CD4-positive, CD25-positive, alpha-beta regulatory T cell (primary cell): ENCODE measurements at regions not wholly inside any gene's neighbourhood (a gene's known extent, or its start where the extent isn't known, plus 50 kb on each side); places are given as distances from the start of the nearest gene placed in this dataset.

Experiments
- ATAC-seq, 2 donors: fragments of 150-1000 bp; cut with Tn5 transposase; one replicate each; pipeline ENCODE4 v1.10.0; 2021; ENCODE audit warnings: low read depth in 2 of 2, moderate number of reproducible peaks in 2 of 2, moderate library complexity in 1 of 2
- DNase-seq, 3 donors: peaks; one replicate each; pipeline versions ENCODE4 v3.0.0 to v3.0.0-alpha.2; 2012 to 2022; ENCODE audit warnings: mixed read lengths in 1 of 3
- H3K27ac ChIP-seq: one replicate; pipeline ENCODE4 v1.7.0; 2013; ENCODE audit warnings: mild to moderate bottlenecking, low read length; ENCODE audit not compliant: insufficient read depth, poor library complexity, severe bottlenecking
- H3K27me3 ChIP-seq: one replicate; pipeline ENCODE4 v1.7.0; 2013; ENCODE audit warnings: low read length; ENCODE audit not compliant: control insufficient read depth, insufficient read depth
- H3K36me3 ChIP-seq: one replicate; pipeline ENCODE4 v1.7.0; 2013; ENCODE audit warnings: mild to moderate bottlenecking, low read length, moderate library complexity; ENCODE audit not compliant: control insufficient read depth, insufficient read depth
- H3K4me1 ChIP-seq: 2 replicates; pipeline ENCODE4 v1.7.0; 2013; ENCODE audit warnings: mild to moderate bottlenecking, low read length; ENCODE audit not compliant: insufficient read depth, control insufficient read depth, poor library complexity, severe bottlenecking
- H3K4me3 ChIP-seq: one replicate; pipeline ENCODE4 v1.7.0; 2013; ENCODE audit warnings: low read depth, mild to moderate bottlenecking, low read length, moderate library complexity
- H3K9me3 ChIP-seq, 2 experiments: 1 replicate in 1 of 2; 2 replicates in 1 of 2; pipeline ENCODE4 v1.7.0; 2013; ENCODE audit warnings: low read length in 2 of 2, mild to moderate bottlenecking in 1 of 2, moderate library complexity in 1 of 2; ENCODE audit not compliant: control insufficient read depth in 2 of 2
- H3K27ac Mint-ChIP-seq, 3 donors: one replicate each; pipeline ENCODE4 v1.8.0; 2020 to 2022; ENCODE audit warnings: mild to moderate bottlenecking in 3 of 3, mixed read lengths in 3 of 3, moderate library complexity in 2 of 3
- H3K27me3 Mint-ChIP-seq: one replicate; pipeline ENCODE4 v1.8.0; 2022; ENCODE audit warnings: mild to moderate bottlenecking, mixed read lengths
- H3K36me3 Mint-ChIP-seq: one replicate; pipeline ENCODE4 v1.8.0; 2020; ENCODE audit warnings: mixed read lengths
- H3K4me1 Mint-ChIP-seq, 4 donors: one replicate each; pipeline ENCODE4 v1.8.0; 2020 to 2022; ENCODE audit warnings: mixed read lengths in 4 of 4, mild to moderate bottlenecking in 1 of 4
- H3K4me3 Mint-ChIP-seq, 4 donors: one replicate each; pipeline ENCODE4 v1.8.0; 2020 to 2022; ENCODE audit warnings: mild to moderate bottlenecking in 4 of 4, mixed read lengths in 4 of 4, moderate library complexity in 3 of 4
- H3K9me3 Mint-ChIP-seq, 7 donors: one replicate each; pipeline ENCODE4 v1.8.0; 2020 to 2022; ENCODE audit warnings: mixed read lengths in 7 of 7, mild to moderate bottlenecking in 3 of 7, moderate library complexity in 2 of 7

DNA sequence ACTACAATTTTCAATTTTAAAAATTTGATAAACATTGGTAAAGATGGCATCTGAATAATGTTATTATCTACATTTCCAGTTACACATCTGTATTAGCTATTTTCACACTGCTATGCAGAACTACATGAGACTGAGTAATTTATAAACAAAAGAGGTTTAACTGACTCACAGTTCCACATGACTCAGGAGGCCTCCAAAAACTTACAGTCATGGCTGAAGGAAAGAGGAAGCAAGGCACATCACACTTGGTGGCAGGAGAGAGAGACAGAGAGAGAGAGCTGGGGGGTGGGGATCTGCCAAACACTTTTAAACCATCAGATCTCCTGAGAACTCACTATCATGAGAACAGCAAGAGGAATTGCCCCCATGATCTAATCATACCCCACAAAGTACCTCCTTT, 850.0 kb downstream of the LTN1 start:
- H3K27ac Mint-ChIP-seq: no peak overlapping the region
- H3K4me3 Mint-ChIP-seq: no peak overlapping the region
- ATAC-seq: no peak
- Histone ChIP-seq H3K9me3 (no peaks in the 10 kb centered on the region), H3K36me3 (no peaks in the 10 kb centered on the region), H3K4me3 (no peak overlapping the region), H3K4me1 (no peaks in the 10 kb centered on the region), H3K27ac (no peak overlapping the region), H3K27me3 (no peaks in the 10 kb centered on the region)
- H3K27me3 Mint-ChIP-seq: no peaks in the 10 kb centered on the region
- H3K4me1 Mint-ChIP-seq: no peaks in the 10 kb centered on the region
- H3K36me3 Mint-ChIP-seq: no peaks in the 10 kb centered on the region
- H3K9me3 Mint-ChIP-seq: peaks cover 0 to 6% (median 2%) of the 10 kb centered on the region in 7 donors
- DNase-seq: no peak

DNA sequence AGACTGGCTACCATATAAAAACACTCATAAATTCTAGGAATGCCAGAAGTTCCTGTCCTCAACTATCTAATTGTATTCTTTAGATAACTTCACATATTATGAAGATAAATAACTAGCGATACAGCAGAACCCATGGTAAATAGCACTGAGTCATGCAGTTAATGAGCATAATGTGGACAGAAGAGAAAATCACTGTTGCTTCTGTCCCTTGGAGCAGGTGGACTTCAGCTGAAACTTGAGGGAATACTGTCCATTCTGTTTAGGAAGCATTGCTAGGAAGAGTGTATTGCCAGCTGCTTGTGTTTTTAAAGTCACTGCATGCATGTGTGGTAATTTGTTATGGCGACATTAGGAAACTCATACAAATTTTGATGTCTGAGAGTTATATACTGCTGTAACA, 854.4 kb downstream of the LTN1 start:
- Histone ChIP-seq H3K4me1 (no peaks in the 10 kb centered on the region), H3K9me3 (peaks cover 0 to 1% of the 10 kb centered on the region in 2 experiments), H3K27me3 (no peaks in the 10 kb centered on the region), H3K4me3 (no peak overlapping the region), H3K27ac (no peak overlapping the region), H3K36me3 (no peaks in the 10 kb centered on the region)
- H3K9me3 Mint-ChIP-seq: peaks cover 0 to 6% (median 3%) of the 10 kb centered on the region in 7 donors
- no peaks in the 10 kb centered on the region for H3K27me3 Mint-ChIP-seq
- no peak overlapping the region for H3K4me3 Mint-ChIP-seq
- DNase-seq: no peak
- ATAC-seq: no peak
- no peaks in the 10 kb centered on the region for H3K36me3 Mint-ChIP-seq
- no peak overlapping the region for H3K27ac Mint-ChIP-seq
- H3K4me1 Mint-ChIP-seq: no peaks in the 10 kb centered on the region

DNA sequence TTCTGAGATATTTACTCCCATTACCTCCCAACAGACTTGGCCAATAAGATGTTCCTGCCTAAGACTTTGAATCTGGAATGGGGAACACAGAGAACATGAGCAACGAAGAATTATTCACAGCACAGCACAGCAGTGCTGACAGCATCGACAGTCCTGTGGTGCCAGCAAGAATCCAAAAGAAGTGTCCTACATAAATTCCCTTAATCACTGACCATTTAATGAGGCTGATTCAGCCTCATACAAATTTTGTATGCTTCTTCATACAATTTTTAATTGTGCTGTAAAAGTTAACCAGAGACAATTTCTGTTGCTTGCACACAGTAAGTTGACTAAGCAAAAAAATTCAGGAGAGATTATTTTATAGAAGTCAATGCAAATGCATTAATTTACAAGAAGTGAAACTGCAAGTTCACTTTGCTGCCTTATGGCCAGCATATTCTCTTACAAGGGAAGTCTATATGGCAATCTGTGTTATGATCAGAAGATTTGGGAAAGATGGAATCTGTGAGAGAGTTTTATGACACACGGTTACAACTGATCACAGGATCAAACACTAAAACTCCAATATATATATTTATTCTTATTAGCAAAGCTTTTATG, 855.9 kb downstream of the LTN1 start:
- no peaks in the 10 kb centered on the region for H3K27me3 ChIP-seq
- H3K9me3 ChIP-seq: peaks cover 1 to 8% of the 10 kb centered on the region in 2 experiments
- DNase-seq: no peak
- H3K36me3 ChIP-seq: no peaks in the 10 kb centered on the region
- H3K4me1 ChIP-seq: no peaks in the 10 kb centered on the region
- ATAC-seq: no peak
- no peak overlapping the region for H3K27ac Mint-ChIP-seq
- no peaks in the 10 kb centered on the region for H3K36me3 Mint-ChIP-seq
- H3K4me3 Mint-ChIP-seq: no peak overlapping the region
- H3K9me3 Mint-ChIP-seq: peaks cover 0 to 12% (median 5%) of the 10 kb centered on the region in 7 donors
- H3K27me3 Mint-ChIP-seq: no peaks in the 10 kb centered on the region
- H3K4me3 ChIP-seq: no peak overlapping the region
- no peaks in the 10 kb centered on the region for H3K4me1 Mint-ChIP-seq
- no peak overlapping the region for H3K27ac ChIP-seq

DNA sequence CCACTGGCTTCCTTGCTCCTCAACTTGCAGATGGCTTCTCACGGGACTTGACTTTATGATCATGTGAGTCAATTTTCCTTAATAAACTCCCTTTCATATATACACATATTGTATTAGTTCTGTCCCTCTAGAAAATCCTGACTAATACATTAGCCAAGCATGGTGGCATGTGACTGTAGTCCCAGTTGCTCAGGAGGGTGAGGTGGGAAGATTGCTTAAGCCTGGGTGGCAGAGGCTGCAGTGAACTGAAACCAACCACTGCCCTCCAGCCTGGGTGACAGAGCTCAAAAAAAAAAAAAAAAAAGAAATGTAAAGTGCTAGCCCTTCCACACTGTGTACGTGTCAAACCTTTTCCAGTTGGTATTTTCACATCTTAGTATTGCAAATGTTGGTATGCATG, 857.0 kb downstream of the LTN1 start:
- Mint-ChIP-seq H3K27ac (no peak overlapping the region), H3K4me1 (no peaks in the 10 kb centered on the region), H3K4me3 (no peak overlapping the region), H3K9me3 (peaks cover 0 to 15% (median 5%) of the 10 kb centered on the region in 7 donors), H3K36me3 (no peaks in the 10 kb centered on the region), H3K27me3 (no peaks in the 10 kb centered on the region)
- Histone ChIP-seq H3K4me1 (no peaks in the 10 kb centered on the region), H3K27ac (no peak overlapping the region), H3K36me3 (no peaks in the 10 kb centered on the region), H3K4me3 (no peak overlapping the region), H3K9me3 (peaks cover 1 to 16% of the 10 kb centered on the region in 2 experiments), H3K27me3 (no peaks in the 10 kb centered on the region)
- no peak for DNase-seq
- ATAC-seq: no peak

DNA sequence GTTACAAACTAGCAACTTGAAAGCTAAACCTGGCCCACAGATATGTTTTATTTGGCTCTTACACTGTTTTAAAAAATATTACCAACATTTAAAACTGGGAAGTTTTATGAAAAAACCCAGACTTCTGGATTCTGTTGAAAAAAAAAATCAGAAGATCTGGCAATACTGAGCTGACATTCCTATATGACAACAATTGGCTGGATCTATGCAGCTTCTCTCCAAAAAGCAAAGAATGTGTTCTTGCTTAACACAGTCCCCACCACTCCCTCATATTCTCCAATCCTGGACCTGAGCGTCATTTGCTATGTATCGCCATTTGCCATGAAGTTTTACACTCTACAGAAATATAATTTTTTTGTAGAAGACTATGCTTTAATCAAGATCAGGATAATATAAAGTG, 859.6 kb downstream of the LTN1 start:
- Histone ChIP-seq H3K27me3 (no peaks in the 10 kb centered on the region), H3K4me3 (no peak overlapping the region), H3K4me1 (no peaks in the 10 kb centered on the region), H3K9me3 (peaks cover 1 to 16% of the 10 kb centered on the region in 2 experiments), H3K36me3 (no peaks in the 10 kb centered on the region), H3K27ac (no peak overlapping the region)
- ATAC-seq (no peak), DNase-seq (no peak)
- Mint-ChIP-seq H3K27me3 (no peaks in the 10 kb centered on the region), H3K36me3 (no peaks in the 10 kb centered on the region), H3K9me3 (peaks cover 0 to 16% (median 2%) of the 10 kb centered on the region in 7 donors), H3K4me1 (no peaks in the 10 kb centered on the region), H3K27ac (no peak overlapping the region), H3K4me3 (no peak overlapping the region)

DNA sequence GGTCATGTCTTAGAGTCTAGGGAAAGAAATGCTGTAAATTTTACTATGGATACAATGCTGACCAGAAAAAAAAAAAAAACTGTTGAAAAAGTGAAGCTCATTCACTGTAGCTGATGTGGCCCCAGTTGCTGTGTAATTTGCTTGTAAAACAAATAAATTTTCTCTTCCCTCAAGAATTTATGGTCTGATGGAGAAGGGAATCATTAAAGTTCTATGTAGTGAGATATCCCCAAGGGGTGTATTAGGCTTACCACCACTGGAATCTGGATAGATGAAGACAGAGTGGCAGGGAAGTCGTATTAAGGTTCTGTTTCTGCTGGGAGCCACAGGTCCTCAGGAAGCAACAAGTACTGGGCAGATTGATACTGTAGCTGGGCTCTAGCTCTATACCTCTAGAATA, 860.0 kb downstream of the LTN1 start:
- H3K4me1 Mint-ChIP-seq: no peaks in the 10 kb centered on the region
- no peaks in the 10 kb centered on the region for H3K27me3 Mint-ChIP-seq
- no peaks in the 10 kb centered on the region for H3K27me3 ChIP-seq
- peaks cover 1 to 16% of the 10 kb centered on the region in 2 experiments for H3K9me3 ChIP-seq
- H3K27ac ChIP-seq: no peak overlapping the region
- H3K9me3 Mint-ChIP-seq: peaks cover 0 to 16% (median 2%) of the 10 kb centered on the region in 7 donors
- ATAC-seq (no peak), DNase-seq (no peak)
- H3K27ac Mint-ChIP-seq: no peak overlapping the region
- H3K4me1 ChIP-seq: no peaks in the 10 kb centered on the region
- H3K4me3 Mint-ChIP-seq: no peak overlapping the region
- no peaks in the 10 kb centered on the region for H3K36me3 ChIP-seq
- H3K36me3 Mint-ChIP-seq: no peaks in the 10 kb centered on the region
- no peak overlapping the region for H3K4me3 ChIP-seq

DNA sequence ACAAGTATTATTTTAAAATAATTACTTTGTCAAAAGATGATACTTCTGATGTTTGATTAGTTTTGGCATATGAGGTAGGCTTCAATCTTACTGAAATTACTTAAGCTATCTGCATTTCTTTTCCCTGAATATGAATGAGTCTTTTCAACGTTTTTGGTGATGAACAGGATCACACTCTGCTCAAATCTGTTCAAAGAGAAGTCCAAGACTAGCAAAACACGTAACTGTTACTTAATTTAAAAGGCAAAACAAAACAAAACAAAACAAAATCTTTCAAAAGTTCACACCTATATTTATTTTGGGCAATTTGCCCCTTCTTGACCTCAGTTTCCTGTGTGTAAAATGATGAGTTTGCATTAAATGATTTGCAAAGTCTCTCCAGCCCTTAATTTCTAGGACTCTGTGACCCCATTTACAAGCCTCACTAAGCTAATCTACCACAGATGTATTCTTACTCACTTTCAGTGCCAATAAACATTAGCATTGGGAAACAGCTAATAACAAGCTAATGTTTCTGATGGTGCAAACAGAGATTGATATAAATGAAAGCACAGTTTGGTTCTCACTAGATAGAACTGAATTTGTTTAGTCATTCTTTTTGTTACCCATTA, 865.4 kb downstream of the LTN1 start:
- no peaks in the 10 kb centered on the region for H3K27me3 ChIP-seq
- no peaks in the 10 kb centered on the region for H3K4me1 ChIP-seq
- no peak overlapping the region for H3K27ac Mint-ChIP-seq
- no peak for ATAC-seq
- H3K4me3 ChIP-seq: no peak overlapping the region
- DNase-seq: no peak
- no peak overlapping the region for H3K4me3 Mint-ChIP-seq
- H3K36me3 Mint-ChIP-seq: no peaks in the 10 kb centered on the region
- peaks cover 0 to 8% of the 10 kb centered on the region in 2 experiments for H3K9me3 ChIP-seq
- H3K36me3 ChIP-seq: no peaks in the 10 kb centered on the region
- H3K27me3 Mint-ChIP-seq: no peaks in the 10 kb centered on the region
- peaks cover 0 to 11% (median 0%) of the 10 kb centered on the region in 7 donors for H3K9me3 Mint-ChIP-seq
- H3K4me1 Mint-ChIP-seq: no peaks in the 10 kb centered on the region
- no peak overlapping the region for H3K27ac ChIP-seq
